AG09309 (cell line): ENCODE measurements at regions not wholly inside any gene's neighbourhood (a gene's known extent, or its start where the extent isn't known, plus 50 kb on each side); places are given as distances from the start of the nearest gene placed in this dataset.

Experiments
- DNase-seq: peaks from one replicate; pipeline ENCODE4 v3.0.0-alpha.2; 2010; ENCODE audit warnings: low read depth
- H3K4me3 ChIP-seq: 2 replicates; pipeline ENCODE4 v1.5.1; 2011; ENCODE audit warnings: mild to moderate bottlenecking, low read depth, low read length, moderate library complexity; ENCODE audit not compliant: control insufficient read depth
- TF ChIP-seq, protein P1 (sequence below): IDR thresholded peaks from 2 replicates; pipeline ENCODE4 v1.5.1; 2011; ENCODE audit warnings: mild to moderate bottlenecking, low read depth, low read length, inconsistent platforms; ENCODE audit not compliant: insufficient read depth, control insufficient read depth; ENCODE audit errors: missing control alignments

- DNase-seq, result no peak
- no peak overlapping the region for H3K4me3 ChIP-seq
- TF ChIP-seq, protein P1, sequence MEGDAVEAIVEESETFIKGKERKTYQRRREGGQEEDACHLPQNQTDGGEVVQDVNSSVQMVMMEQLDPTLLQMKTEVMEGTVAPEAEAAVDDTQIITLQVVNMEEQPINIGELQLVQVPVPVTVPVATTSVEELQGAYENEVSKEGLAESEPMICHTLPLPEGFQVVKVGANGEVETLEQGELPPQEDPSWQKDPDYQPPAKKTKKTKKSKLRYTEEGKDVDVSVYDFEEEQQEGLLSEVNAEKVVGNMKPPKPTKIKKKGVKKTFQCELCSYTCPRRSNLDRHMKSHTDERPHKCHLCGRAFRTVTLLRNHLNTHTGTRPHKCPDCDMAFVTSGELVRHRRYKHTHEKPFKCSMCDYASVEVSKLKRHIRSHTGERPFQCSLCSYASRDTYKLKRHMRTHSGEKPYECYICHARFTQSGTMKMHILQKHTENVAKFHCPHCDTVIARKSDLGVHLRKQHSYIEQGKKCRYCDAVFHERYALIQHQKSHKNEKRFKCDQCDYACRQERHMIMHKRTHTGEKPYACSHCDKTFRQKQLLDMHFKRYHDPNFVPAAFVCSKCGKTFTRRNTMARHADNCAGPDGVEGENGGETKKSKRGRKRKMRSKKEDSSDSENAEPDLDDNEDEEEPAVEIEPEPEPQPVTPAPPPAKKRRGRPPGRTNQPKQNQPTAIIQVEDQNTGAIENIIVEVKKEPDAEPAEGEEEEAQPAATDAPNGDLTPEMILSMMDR, result no peak
These were observed 223.2 kb upstream of the ACTBL2 start for GRCh38 chr5:57705769-57706168.

DNA sequence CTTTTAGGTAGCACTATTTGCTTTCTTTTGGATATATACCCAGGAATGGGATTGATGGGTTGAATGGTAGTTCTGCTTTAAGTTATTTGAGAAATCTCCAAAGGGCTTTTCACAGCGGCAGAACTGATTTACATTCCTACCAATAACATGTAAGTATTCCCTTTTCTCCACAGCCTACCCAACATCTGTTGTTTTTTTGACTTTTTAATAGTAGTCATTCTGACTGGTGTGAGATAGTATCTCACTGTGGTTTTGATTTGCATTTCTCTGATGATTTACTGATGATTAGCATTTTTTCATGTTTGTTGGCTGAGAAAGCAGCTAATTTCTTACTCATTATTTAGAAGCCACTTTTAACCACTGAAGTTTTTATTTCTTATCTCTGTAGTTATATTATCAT, 221.1 kb upstream of the ACTBL2 start:
- DNase-seq, result no peak
- H3K4me3 ChIP-seq, result no peak overlapping the region
- TF ChIP-seq, protein P1, result no peak

DNA sequence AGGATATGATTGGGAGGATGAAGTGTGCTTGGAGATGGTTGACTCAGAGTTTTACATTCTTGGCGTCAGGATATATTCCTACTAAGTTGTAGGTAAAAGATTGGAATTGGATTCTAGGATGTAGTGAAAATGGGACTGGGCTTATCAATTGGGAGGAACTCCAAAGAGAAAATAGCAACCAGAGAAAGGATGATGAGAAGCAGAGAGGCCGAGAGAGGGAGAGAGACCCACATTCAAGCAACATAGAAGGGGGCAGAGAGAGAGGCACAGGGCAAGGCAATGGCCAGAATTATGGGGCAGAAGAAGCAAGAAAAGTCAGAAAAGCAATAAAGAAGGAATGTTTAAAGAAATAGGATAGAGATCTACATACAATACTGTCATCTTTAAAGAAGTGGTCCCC, 217.9 kb upstream of the ACTBL2 start:
- no peak overlapping the region for H3K4me3 ChIP-seq
- TF ChIP-seq, protein P1, result no peak
- no peak for DNase-seq

GRCh38 chr5:57700072-57700471, 217.5 kb upstream of the ACTBL2 start:
- TF ChIP-seq, protein P1, result no peak
- DNase-seq, result no peak
- no peak overlapping the region for H3K4me3 ChIP-seq

GRCh38 chr5:57698802-57699201, 216.2 kb upstream of the ACTBL2 start:
- TF ChIP-seq, protein P1, result no peak
- no peak for DNase-seq
- no peak overlapping the region for H3K4me3 ChIP-seq

- no peak for DNase-seq
- TF ChIP-seq, protein P1, result no peak
- H3K4me3 ChIP-seq, result no peak overlapping the region
These were observed 215.5 kb upstream of the ACTBL2 start for GRCh38 chr5:57698086-57698485.
